HT1080 (cell line): ENCODE measurements at regions not wholly inside any gene's neighbourhood (a gene's known extent, or its start where the extent isn't known, plus 50 kb on each side); places are given as distances from the start of the nearest gene placed in this dataset.

ENCODE experiments used
- DNase-seq: peaks from one replicate; pipeline ENCODE4 v3.0.0-alpha.2; 2015; ENCODE audit warnings: low read depth

DNA sequence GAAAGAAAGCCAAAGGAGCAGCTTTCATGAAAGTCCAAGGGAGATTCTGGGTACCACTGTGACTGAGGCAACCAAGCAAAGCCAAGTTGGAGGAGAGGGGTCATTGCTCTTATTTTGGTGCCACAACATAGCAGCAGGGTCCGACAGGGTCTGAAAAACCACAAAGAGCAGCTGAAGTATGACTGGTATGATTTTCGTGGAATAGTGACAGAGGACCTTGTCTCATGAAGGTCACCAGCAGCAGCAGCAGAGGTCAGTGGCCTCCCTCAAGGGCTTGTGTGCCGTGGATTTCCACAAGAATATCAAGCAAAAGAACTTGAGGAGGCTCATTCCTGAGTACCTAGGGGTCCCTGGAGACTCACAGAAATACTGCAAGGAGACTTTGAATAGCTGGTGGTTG, 160.9 kb upstream of the SYT6 start:
- DNase-seq: no peak

DNA sequence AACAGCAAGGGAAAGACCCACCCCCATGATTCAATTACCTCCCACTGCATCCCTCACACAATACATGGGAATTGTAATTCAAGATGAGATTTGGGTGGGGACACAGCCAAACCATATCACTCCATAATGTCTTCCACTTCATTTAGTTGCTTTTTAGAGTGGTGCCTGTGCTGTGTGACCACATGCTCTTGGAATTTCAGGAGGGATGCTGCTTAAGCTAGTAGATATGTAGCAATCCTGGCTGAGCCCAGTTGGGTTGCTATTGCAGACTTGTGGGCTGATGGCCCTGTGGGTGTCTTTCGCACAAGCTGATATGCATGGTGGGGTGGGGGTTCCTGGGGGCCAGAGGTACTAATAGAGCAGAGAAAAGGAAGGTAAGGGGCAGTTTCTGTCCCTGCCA, 160.4 kb upstream of the SYT6 start:
- DNase-seq: no peak

DNA sequence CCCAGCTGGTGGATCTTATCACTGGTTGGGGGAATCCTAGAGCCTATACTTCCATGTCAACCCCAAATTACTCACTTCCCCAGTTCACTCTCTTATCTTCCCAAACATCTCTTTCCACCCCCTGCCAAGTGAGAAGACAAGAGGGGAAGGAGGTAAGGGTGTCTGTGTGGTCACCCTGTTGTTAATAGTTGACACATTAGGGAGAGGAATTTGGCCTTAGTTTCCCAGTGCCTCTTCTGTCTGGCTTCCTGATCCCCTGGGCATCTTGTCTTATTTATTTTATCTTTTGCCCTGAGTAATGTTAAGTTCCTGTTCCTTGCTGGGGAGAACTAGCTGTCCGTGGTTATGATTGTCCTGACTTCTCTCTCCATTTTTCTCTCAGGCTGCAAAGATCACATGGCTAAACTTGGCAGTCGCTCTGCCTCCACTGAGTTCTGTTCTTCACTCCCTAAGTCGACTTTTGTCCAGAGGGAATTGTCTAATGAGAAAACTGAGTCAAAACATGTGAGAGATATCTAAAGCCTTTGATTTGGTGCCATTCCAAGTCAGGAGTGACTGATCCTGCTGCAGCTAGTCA, 157.1 kb upstream of the SYT6 start:
- no peak for DNase-seq

DNA sequence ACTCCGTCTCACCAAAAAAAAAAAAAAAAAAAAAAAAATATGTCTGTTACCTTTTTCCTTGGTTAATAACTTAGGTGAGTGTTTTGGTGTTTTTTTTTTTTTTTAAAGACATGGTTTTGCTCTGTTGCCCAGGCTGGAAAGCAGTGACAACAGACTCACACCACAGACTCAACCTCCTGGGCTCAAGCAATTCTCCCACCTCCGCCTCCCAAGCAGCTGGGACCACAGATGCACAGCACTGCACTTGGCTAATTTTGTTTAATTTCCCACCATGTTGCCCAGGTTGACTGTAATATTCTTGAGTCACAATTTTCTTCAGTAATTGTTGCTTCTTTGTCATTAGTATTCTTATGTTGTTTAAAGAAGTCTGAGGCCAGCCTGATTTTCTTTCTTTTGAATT, 149.2 kb upstream of the SYT6 start:
- no peak for DNase-seq

DNA sequence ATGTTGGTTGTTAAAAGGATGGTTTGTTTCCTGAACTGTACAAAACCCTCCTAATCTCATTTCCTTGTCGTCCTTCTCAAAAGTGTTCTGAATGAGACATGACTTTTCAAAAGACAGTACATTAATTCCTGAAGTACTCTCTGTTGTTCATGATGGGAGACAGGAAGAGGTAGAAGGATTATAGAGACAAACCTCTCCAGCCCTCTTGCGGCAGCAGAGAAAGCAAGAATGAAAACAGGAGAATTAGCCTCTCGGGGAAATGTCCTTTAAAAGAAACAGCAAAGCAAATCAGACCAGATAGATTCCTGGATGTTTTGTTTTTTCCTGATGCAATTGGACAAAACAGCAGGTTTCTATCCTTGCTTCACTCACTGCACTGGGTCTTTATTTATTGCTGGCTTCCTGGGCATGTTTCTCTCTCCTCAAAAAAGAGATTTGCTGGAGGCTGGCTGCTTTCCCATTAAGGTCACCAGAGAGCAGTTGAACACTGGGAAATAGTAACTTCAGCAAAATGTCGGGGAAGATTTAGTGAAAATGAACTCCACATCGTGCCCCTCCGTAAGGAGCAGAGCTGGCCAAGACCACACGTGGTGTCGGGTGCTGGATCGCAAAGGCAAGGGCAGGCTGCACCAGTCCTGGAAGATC, 145.8 kb upstream of the SYT6 start:
- DNase-seq: no peak

DNA sequence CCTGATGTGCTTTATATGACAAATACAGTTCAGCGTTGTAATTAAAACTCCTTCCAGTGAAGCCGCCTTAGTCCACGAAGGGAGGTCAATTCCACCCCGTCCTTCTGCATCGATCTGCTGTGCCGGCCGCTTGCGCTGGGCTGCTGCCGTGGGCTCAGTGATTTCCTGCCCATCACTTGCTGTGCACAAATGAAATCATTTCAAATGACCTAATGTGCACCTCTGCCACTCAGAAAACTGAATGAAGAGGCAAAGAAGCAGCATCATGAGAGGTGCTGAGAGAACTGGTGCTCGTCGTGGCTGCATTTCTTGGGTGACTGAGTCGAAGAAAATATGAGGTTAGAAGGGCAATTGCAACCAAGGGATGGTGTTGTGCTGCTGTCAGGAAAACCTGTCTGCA, 144.3 kb upstream of the SYT6 start:
- DNase-seq: no peak

DNA sequence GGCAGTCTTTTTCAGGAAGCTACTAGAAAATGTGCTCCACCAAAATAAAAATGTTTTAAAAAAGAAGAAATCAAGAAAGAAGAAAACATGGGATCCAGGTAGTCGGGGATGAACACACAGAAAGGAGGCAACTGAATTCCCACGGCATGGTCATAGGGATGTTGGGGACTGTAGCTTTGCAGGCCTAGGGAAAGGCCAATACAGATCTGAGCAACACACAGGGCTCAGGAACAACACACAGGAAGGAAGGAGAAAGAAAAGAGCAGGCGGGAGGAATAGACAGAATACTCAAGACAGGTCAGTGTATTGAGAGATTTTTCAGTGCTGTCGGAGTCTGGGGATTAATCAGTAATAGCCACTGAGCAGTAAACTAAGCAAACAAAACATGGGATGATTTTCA, 142.7 kb upstream of the SYT6 start:
- DNase-seq: no peak

DNA sequence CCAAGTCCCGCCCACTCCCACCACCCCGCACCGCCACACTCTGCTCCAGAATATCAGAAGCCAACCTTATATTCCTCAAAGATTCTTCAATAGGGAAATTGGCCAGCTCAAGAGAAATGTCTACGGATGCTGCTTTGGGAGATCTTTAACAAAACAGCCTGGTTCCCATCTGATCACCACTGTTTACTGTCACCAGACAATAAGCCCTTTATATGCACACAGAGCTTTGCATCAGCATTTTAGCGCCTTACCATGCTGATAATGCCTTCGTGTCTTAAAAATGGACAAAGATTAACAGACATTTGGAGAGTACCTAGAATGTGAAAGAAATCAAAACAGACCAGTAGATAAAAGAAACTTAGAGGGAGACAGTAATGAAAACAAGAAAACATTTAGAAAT, 141.7 kb upstream of the SYT6 start:
- no peak for DNase-seq

DNA sequence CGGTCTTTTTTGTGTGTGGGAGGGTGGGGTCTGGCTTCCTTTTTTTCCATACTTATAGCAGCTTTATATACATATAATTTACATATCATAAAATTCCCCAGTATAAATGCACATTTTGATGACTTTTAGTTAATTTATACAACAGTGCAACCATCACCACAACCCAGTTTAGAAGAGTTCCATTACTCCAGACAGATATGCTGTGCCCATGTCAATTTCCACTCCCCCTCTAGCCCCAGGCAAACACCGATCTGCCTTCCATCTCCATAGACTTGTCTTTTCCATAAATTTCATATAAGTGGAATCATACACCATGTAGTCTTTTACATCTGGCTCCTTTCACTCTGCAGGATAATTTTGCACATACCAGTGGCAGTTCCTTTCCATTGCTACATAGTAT, 139.2 kb upstream of the SYT6 start:
- DNase-seq: no peak

DNA sequence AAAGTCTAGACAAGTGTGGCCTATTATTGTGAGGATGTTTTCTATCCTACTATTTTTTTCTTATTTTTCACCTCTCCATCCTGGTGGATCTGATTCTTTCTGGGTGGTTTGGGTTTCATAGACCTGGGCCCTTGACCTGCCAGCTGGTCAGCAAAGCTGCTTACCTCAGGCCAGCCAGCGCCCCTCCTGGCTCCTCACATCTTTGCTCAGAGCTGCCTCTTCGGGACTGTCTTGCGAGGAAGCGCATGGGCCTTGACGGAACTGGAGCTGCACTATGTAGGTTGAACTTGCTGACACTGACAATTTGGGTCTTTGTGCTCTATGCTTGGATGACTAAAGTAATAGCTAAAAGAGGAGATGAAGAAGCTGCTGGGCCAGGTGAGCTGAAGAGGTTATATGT, 138.5 kb upstream of the SYT6 start:
- DNase-seq: no peak

DNA sequence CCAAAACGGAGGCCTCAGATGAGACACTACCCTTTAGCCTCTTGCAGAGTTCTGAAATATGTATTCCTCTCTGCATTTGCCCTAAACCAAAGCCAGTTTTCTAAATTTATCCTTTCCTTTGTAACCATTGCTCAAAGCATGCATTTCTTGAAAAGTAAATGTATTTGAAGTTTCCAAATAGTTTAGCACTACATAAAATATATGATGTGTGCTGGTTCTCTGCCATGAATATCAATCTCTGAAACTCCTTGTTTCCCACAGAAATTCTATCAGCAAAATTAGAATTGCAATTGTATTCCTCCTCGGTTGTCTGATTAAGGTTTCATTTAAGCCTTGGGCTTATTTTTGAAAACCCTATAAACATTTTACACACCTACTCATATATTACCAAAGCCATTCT, 137.1 kb upstream of the SYT6 start:
- DNase-seq: no peak

DNA sequence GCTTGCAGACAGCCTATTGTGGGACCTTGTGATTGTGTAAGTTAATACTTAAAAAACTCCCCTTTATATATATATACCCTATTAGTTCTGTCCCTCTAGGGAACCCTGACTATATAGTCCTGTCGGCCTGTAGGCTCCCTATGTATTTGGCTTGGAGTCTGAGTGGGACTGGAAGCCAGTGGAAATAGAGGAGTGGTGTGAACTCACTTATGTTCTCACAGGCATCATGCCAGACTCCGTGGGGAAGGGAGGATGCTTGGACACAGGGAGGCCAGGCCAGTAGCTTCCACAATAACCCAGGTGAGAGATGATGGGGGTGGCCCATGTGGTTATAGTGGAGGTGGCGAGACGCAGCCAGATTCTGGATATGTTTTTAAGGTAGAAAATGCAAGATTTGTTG, 136.7 kb upstream of the SYT6 start:
- DNase-seq: no peak

DNA sequence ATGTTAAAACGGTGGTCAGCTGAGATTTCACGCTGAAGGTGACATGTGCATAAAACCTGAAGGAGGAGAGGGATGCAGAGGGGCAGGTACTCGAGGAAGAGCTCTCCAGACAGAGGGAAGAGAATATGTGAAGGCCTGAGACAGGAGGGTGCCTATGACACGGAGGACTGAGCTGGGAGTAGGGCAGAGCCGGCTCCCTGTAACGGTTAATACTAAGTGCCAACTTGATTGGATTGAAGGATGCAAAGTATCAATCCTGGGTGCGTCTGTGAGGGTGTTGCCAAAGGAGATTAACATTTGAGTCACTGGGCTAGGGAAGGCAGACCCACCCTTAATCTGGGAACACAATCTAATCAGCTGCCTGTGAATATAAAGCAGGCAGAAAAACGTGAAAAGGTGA, 136.2 kb upstream of the SYT6 start:
- DNase-seq: no peak

DNA sequence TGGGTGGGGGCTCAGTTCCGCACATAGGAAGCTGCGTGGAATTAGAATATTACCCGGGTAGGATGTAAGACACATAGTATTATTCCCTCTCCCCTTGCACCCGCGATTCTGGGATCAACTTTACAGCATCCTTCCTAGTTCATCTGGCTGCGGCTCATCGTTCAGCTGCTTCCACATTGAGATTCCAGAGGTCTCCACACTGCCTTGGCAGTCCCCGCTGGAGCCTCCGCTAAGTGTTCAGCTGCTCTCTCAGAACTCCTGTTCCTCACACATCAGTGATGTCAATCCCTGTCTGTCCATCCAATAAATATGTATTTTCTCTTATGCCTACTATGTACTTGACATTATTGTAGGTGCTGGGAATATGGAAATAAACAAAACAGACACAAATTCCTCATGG, 135.6 kb upstream of the SYT6 start:
- DNase-seq: no peak

DNA sequence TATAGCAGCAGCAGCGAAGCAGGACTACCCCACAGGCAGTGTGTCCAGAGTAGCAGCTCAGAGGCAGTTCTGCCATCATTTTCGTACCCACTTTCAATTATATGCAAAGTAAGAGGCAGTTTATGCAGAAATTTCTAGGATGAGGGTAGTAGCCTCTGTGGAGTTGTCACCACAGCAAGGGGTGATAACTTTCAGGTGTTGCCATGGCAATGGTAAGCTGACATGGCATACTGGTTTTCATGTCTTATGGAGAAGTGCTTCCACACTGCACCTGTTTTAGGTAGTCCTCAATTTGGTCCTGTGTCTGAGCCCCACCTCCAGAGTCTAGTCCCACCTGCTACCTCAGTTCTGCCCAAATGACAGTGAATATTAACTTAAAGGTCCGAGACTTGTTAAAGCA, 133.3 kb upstream of the SYT6 start:
- DNase-seq: no peak

DNA sequence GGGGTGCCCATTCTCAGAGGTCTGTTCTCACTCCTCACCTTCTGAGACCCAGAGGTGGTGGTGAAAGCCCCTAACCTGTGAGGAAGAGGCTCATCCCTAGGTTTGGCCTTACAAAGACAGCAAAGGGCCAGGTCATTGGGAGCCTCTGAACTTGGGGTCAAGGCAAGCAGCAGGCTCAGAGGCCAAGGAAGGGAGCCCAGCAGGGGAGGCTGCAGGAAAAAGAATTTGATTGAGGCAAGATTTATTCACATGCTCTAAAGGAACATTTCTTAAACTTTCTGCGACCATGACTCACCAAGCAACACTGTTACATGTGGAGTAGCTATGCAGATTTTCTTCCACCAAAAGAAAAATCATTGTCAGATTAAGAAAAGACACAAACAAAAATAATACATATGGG, 132.5 kb upstream of the SYT6 start:
- no peak for DNase-seq

DNA sequence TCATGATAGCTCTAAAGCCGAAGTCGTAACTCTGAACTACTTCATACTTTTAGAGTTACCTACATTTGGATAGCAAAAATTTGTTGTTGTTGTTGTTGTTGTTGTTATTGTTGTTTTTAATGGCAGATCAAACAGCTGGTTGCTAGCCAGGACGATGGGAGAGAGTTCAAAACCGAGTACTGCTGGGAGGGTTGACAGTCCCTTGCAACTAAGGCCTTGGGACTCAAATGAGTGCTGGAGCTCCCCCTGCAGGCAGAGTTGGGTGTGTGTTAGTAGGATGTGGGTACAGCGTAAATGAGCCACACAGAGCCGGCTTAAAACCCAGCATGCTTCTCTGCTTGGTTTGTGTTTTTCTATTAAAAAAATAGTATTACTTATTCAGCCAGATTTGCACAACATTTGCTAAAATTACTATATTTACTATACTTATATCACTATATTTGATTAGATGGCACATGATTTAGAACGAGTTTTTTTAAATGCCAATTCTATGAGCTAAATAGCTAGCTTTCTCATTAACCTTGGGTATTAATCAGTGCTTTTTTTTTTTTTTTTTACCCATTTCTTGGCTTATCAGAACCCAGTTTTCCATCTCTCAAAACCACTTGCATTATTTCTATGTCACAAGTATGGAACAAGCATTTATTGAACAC, 129.2 kb upstream of the SYT6 start:
- DNase-seq: peak; percentile 69

DNA sequence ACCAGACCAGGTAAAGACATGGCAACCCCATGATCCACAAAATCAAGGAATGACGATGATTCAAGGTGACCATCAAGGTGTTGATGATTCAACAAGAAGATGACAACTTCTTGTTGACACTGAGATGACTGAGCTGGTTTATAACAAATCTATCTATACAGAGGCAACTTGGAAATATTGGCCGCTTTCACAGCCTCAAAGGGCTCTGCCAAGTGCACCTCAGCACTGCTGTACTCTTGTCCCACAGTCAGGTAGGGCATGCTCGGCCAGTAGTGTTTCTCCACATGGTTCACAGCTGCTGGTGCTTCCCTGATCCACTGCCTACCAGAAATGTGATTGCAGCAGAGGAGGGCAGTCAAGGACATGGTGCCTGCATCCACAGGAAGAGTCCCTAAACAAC, 125.2 kb upstream of the SYT6 start:
- DNase-seq: no peak

DNA sequence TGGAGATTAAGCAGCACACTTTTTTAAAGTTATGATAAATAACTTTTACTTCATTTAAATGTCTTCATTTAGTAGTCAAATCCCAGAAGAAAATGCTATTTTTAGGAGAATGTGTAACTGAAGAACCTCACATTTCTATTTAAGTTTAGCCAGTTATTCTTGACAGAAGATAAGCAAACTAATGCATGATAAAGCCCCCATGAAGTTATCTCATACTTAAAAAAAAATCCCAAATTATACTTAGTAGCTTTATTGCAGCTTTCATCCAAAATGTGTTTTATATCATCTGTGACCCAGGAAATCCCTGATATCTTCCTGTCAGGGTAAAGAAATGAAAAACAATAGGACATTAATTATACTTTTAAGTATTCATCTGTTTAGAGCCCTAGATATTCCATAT, 124.8 kb upstream of the SYT6 start:
- no peak for DNase-seq

DNA sequence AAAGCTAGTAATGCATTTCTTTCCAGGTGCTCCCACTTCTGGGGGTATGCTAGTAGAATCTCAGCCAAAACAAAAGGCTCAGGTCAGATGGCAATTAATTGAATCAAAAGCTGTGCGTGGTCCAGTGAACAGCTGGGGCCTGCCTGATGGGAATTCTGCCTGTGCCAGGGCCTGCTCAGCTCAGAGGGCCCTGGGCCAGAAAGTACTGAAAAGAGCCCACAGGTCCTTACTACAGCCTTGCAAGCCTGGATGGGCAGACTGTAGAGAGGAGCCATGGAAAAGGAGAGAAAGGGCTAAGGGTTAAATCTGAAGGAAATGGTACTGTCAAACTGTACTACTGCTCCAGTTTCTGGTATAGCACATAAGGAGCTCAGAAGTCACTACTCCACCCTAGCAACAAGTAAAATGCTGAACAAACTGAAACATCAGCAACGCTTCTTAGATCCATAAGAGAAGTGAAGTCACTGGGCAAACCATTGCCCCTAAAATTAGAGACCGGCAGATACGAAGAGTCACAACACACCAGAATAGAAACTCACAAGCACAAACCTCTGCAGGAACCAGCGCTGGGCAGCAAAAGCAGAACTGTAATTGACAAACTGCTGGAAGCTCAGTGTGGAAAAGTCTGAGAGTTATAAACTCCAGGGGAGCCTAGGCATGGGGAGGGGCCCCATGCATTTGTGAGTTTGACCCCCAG, 121.1 kb upstream of the SYT6 start:
- no peak for DNase-seq

DNA sequence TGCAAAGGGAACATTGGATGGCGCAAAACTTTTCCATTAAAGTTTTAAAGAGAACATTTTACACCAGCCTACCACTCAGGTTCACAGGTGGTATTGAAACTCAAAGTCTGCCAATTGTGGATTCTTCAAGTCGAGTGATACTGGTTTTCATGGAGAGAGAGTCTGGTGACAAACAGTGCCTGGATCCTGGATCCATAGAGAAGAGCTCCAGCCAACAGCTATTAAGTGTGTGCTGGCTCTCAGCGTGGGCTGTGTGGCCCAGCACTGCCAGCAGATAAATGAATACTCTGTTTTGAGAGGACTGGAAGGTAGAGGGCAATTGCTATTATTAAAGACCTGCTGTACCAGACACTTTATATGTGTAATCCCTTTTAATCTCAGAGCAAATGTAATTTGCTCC, 118.9 kb upstream of the SYT6 start:
- DNase-seq: no peak

DNA sequence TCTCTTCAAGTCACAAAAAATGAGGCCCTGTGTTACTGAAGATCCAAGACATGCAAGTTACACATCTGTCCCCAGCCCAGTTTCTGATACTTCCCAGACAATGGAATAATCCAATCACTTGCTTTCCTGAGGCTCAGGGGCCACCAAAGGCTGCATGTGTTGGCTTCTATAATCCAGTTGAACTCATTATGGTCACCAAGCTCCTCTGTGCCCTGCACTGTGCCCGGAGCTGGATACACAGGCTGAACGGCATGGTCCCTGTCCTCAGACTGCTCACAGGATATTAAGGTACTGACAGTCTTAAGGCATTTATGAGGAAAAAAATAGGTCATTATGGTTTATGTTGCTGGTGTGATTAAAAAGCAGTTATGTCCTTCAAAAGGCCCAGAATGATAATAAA, 117.0 kb upstream of the SYT6 start:
- no peak for DNase-seq

DNA sequence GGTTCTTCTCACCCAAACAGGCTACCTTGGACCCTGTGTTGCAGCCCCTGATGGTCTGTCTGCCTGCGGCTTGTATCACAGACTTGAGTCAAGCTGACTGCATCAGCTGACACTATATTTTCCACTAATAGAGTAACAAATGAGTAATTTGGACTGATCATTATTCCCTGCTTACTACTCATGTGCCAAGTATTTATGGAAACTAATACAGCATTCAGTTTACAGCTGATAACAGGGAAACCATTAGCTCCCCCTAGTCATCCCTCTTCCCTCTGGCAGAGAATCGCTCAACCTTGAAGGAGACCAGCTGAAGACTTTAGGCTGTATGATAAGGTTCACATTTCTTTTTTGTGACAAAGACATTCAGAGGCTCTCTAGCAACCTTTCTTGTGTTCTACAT, 116.6 kb upstream of the SYT6 start:
- DNase-seq: no peak
